ENCODE measurements at regions not wholly inside any gene's neighbourhood (a gene's known extent, or its start where the extent isn't known, plus 50 kb on each side); places are given as distances from the start of the nearest gene placed in this dataset.

DNA sequence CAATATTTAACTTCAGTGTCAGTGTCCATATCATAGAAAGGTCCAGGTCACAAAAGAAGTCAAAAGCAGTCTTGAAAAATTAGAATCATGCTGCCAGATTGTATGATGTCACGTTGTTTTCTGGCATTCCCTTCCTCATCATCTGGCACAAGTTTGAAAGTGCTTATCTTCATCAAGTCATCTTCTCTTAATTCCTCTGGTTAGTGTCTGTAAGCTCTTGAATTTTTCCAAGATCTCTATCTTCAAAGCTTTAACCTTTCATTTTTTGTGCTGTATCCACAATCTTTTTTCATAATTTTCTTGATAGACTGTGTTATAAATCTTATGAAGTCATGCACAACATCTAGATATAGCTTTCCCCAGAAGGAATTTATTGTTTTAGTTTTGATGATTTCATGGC, 682.7 kb upstream of the AADAT start:
- no peak overlapping the region for H3K4me3 ChIP-seq (ENCODE audit: low read depth, low read length)
- TF ChIP-seq, protein P1, sequence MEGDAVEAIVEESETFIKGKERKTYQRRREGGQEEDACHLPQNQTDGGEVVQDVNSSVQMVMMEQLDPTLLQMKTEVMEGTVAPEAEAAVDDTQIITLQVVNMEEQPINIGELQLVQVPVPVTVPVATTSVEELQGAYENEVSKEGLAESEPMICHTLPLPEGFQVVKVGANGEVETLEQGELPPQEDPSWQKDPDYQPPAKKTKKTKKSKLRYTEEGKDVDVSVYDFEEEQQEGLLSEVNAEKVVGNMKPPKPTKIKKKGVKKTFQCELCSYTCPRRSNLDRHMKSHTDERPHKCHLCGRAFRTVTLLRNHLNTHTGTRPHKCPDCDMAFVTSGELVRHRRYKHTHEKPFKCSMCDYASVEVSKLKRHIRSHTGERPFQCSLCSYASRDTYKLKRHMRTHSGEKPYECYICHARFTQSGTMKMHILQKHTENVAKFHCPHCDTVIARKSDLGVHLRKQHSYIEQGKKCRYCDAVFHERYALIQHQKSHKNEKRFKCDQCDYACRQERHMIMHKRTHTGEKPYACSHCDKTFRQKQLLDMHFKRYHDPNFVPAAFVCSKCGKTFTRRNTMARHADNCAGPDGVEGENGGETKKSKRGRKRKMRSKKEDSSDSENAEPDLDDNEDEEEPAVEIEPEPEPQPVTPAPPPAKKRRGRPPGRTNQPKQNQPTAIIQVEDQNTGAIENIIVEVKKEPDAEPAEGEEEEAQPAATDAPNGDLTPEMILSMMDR (IDR thresholded peaks at IDR 0.05; ENCODE audit: low read depth, low read length, missing control alignments), result no peak
- DNase-seq (ENCODE audit: low read depth), result no peak

DNA sequence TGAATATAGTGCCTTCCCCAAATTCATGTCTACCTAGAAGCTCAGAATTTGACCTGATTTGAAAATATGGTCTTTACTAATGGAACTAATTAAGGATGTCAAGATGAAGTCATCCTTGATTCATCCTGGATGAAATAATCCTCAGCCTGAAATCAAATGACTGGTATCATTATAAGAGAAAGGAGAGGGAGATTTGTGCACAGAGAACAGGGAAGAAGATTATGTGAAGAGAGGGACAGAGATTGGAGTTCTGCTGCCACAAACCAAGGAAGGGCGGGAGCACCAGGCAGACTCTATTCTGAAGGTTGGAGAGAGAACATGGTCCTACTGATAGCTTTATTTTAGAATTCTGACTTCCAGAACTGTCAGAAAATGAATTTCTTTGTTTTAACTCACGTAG, 680.9 kb upstream of the AADAT start:
- H3K4me3 ChIP-seq (ENCODE audit: low read depth, low read length), result no peak overlapping the region
- DNase-seq (ENCODE audit: low read depth), result no peak
- TF ChIP-seq, protein P1 (IDR thresholded peaks at IDR 0.05; ENCODE audit: low read depth, low read length, missing control alignments), result no peak

DNA sequence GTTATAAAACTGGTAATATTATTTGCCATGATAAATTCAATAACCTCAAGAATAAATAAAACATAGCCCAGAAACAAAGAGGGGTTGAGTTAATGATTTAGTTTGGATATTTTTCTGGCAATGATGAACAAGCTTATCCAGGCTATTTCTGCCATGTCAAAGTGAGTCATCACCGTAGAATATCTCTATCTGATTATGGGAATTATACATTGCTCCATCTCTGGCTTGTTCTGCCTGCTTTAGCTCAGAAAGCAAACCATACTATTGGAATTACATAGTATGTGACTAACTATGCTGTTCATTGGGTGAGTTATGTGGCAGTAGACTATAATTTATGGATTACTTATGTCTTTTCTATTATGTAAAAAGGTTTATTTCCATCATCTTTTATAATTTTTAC, 680.1 kb upstream of the AADAT start:
- TF ChIP-seq, protein P1 (IDR thresholded peaks at IDR 0.05; ENCODE audit: low read depth, low read length, missing control alignments), result no peak
- H3K4me3 ChIP-seq (ENCODE audit: low read depth, low read length), result no peak overlapping the region
- no peak for DNase-seq (ENCODE audit: low read depth)

DNA sequence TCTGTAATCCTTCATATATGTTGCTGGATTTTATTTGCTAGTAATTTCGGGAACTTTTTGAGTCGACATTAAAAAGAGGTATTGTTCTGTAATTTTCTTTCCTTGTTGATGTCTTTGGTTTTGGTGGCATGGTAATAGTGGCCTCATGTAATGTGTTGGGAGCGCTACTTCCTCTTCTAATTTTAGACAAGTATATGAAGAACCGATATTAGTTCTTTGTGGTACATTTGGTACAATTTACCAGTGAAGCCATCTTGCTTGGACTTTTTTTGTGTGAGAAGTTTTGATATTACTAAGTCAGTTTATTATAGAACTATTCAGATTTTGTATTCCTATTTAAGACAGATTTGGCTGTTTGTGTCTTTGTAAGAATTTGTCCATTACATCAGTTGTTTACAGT, 669.2 kb upstream of the AADAT start:
- DNase-seq (ENCODE audit: low read depth), result no peak
- TF ChIP-seq, protein P1 (IDR thresholded peaks at IDR 0.05; ENCODE audit: low read depth, low read length, missing control alignments), result no peak
- no peak overlapping the region for H3K4me3 ChIP-seq (ENCODE audit: low read depth, low read length)

DNA sequence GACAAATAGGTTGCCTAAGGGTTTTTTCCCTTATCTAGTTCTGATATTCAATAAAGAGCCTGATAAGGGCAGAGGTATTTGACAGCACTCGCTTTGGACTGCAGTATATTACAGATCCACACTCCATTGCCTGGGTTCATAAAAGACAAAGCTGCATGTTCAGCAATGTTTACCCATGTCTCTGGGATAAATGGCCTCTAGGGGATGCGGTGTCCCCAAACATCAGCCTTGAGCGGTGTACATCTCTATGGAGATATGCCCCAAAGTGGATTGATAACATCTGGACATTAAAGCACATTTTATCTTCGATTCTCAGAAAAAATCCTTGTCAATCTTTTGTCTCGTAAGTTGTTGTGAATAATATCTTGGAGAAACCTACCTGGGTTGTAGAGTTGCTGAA, 660.8 kb upstream of the AADAT start:
- DNase-seq (ENCODE audit: low read depth), result no peak
- H3K4me3 ChIP-seq (ENCODE audit: low read depth, low read length), result no peak overlapping the region
- TF ChIP-seq, protein P1 (IDR thresholded peaks at IDR 0.05; ENCODE audit: low read depth, low read length, missing control alignments), result no peak

DNA sequence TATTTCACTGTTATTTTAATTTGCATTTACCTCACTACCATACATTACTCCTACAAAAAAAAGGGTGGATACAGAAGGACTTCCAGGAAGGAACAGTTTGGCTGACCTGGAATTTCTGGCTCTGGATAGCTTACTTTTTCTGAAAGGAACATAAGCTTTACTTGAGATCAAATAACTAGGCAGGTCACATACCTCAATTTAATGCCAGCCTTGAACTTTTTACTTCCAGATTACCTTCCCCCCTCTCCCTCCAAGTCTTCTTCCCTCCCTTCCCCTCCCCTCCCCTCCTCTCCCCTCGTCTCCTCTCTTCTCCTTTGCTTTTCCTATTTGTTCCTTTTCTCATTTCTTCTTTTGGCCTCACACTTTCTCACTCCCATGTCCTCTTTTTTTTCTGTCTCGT, 659.2 kb upstream of the AADAT start:
- no peak for DNase-seq (ENCODE audit: low read depth)
- TF ChIP-seq, protein P1 (IDR thresholded peaks at IDR 0.05; ENCODE audit: low read depth, low read length, missing control alignments), result no peak
- H3K4me3 ChIP-seq (ENCODE audit: low read depth, low read length), result no peak overlapping the region

DNA sequence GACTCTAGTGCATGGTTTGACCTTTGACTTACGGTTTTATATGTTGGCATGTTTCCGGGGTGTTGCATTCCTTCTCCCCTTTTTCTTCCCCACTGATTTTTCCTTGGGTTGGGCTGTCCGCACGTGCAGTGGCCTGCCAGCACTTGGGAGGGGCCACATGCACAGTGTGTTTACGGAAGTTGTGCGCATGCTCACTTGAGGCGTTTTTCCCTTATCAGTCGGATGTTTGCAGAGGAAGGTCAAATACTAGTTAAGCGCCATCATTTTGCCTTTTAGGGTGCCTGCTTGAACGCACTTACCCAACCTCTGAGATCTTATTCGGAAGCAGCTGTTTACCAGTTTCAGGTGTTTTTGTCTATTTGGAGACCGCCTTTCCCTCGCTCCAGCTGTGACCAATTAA, 653.9 kb upstream of the AADAT start:
- TF ChIP-seq, protein P1 (IDR thresholded peaks at IDR 0.05; ENCODE audit: low read depth, low read length, missing control alignments), result no peak
- DNase-seq (ENCODE audit: low read depth), result no peak
- H3K4me3 ChIP-seq (ENCODE audit: low read depth, low read length), result no peak overlapping the region
